ENCODE measurements at regions not wholly inside any gene's neighbourhood (a gene's known extent, or its start where the extent isn't known, plus 50 kb on each side); places are given as distances from the start of the nearest gene placed in this dataset.
A peak's percentile ranks its signal among the peaks of the same experiment; 100 is the strongest.

DNA sequence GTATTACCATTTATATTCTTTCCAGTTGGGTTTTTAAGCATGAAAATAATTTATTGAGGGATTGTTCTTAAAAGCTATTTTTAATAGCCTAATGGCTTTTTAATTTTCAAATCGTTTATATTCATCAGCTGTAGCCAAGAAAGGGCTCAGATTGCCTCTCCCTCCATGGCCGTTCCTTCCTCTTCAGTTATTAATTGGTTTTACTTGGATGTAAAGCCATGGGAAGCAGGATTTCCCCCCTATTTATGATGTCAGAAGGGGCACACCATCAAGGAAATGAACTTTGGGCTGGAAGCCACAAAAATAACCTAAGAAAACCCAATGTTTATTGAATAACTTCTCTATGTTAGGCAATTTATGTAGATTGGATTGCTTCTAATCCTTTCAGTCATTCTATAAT is 656.3 kb downstream of the TYW1 start:
- Histone ChIP-seq H3K36me3 (no peaks in the 10 kb centered on the region), H3K9me3 (replicated peaks) (no peaks in the 10 kb centered on the region), H3K4me3 (no peak overlapping the region), H3K4me1 (peaks cover 23% of the 10 kb centered on the region), H3K27ac (replicated peaks) (no peak overlapping the region), H3K27me3 (ENCODE audit: low read depth) (peaks cover 45% of the 10 kb centered on the region)
- DNase-seq, result no peak
- TF ChIP-seq, protein P1, sequence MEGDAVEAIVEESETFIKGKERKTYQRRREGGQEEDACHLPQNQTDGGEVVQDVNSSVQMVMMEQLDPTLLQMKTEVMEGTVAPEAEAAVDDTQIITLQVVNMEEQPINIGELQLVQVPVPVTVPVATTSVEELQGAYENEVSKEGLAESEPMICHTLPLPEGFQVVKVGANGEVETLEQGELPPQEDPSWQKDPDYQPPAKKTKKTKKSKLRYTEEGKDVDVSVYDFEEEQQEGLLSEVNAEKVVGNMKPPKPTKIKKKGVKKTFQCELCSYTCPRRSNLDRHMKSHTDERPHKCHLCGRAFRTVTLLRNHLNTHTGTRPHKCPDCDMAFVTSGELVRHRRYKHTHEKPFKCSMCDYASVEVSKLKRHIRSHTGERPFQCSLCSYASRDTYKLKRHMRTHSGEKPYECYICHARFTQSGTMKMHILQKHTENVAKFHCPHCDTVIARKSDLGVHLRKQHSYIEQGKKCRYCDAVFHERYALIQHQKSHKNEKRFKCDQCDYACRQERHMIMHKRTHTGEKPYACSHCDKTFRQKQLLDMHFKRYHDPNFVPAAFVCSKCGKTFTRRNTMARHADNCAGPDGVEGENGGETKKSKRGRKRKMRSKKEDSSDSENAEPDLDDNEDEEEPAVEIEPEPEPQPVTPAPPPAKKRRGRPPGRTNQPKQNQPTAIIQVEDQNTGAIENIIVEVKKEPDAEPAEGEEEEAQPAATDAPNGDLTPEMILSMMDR (IDR thresholded peaks at IDR 0.05; ENCODE audit: borderline replicate concordance), result no peak
- intact Hi-C loops (cut with micrococcal nuclease), result no loop called here

DNA sequence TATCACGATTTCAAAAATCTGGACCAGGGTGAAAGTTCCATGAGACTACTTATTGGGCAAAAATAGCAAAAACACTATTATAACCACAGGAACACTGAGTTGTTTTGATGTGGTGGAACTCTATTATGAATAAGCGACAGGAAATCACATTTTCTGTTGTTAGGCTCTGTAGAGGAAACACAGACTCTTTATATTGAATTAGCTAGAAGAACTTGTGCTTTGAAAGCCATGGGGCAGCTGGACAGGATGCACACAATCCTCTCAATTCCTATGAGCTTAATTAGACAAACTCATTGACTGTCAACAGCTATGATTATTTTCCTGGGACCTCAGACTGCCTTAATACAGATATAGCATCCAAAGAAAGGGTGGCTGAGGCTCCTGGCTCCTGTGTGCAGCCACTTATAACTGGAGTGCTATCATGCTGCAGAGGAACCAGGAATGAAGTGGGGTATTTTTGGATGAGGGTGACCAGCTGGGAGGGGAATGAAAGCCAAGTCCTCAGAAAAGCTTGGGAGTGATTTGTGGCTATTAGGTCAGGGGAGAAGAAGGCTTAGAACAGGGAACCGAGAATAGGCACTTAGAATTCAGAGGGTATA is 657.3 kb downstream of the TYW1 start:
- Histone ChIP-seq H3K36me3 (no peaks in the 10 kb centered on the region), H3K27ac (replicated peaks) (peak overlapping the region; percentile 17), H3K9me3 (replicated peaks) (no peaks in the 10 kb centered on the region), H3K4me1 (peaks cover 23% of the 10 kb centered on the region), H3K4me3 (no peak overlapping the region), H3K27me3 (ENCODE audit: low read depth) (peaks cover 50% of the 10 kb centered on the region)
- peak; percentile 16 for DNase-seq
- intact Hi-C loops (cut with micrococcal nuclease), result no loop called here
- TF ChIP-seq, protein P1 (IDR thresholded peaks at IDR 0.05; ENCODE audit: borderline replicate concordance), result no peak

DNA sequence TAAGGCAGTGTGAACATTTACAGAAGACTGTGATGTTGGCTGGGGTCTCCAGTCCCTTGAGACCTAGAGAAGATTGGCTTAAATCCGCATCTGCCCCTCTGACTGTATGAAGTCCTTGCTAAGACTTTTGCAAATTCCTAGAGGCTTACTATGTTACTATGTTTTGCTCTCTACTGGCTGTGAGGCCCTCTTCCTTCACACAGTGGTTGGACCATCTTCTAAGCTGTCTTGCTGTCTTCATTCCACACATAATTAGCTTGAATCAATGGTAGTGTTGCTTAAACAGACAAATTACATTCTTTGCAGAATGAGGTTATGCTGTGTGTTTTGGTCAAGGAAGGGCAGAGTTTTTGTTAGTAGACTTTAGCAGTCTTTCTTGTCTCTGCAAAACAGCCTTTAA is 658.0 kb downstream of the TYW1 start:
- no peak for DNase-seq
- no peak overlapping the region for H3K27ac ChIP-seq (replicated peaks)

DNA sequence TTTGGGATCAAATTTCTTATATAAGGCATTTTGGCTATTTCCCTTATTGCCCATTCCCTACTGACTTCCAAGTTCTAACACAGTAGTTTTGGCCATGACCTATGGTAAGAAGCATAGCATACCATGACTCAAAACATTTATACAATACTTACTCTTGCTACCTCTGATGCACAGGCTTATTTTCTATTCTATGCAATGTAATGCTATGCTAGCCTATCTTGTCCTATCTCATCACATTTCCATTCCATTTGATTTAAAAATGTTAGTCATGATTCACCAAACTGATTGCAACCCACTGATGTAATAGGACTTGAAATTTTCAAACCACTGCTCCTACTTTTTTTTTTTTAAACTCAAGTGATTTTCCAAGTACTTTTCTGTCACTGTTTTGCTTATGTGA is 658.5 kb downstream of the TYW1 start:
- intact Hi-C loops (cut with micrococcal nuclease), result no loop called here
- Histone ChIP-seq H3K4me1 (peaks cover 23% of the 10 kb centered on the region), H3K27ac (replicated peaks) (no peak overlapping the region), H3K36me3 (no peaks in the 10 kb centered on the region), H3K9me3 (replicated peaks) (no peaks in the 10 kb centered on the region), H3K27me3 (ENCODE audit: low read depth) (peaks cover 47% of the 10 kb centered on the region), H3K4me3 (no peak overlapping the region)
- TF ChIP-seq, protein P1 (IDR thresholded peaks at IDR 0.05; ENCODE audit: borderline replicate concordance), result no peak
- no peak for DNase-seq

More for the DNA sequence above, 658.0 kb downstream of the TYW1 start:
- intact Hi-C loops (cut with micrococcal nuclease), result no loop called here
- Histone ChIP-seq H3K4me3 (no peak overlapping the region), H3K27me3 (ENCODE audit: low read depth) (peaks cover 45% of the 10 kb centered on the region), H3K9me3 (replicated peaks) (no peaks in the 10 kb centered on the region), H3K36me3 (no peaks in the 10 kb centered on the region), H3K4me1 (peaks cover 23% of the 10 kb centered on the region)
- TF ChIP-seq, protein P1 (IDR thresholded peaks at IDR 0.05; ENCODE audit: borderline replicate concordance), result no peak

DNA sequence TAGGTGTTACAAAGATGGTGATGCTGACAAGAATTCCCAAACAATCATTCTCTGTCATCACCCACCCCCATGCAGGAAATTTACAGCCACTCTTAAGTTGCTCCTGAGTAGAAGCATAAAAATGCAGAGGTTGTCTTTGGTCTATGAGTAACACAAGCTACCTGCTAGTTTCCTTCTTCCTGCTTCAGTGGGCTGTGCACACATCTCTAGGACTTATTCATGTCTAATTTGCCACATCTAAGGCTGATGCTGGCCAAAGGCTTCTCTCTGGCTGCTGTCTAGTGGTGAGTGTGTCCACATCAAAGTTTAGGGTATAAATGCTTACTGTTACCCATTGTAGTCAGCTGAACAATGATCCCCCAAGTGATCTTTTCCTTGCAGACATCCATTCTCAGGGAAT is 662.5 kb downstream of the TYW1 start:
- intact Hi-C loops (cut with micrococcal nuclease), result no loop called here

More for the DNA sequence above, 662.5 kb downstream of the TYW1 start:
- TF ChIP-seq, protein P1 (IDR thresholded peaks at IDR 0.05; ENCODE audit: borderline replicate concordance), result no peak
- no peak overlapping the region for H3K4me3 ChIP-seq
- peaks cover 48% of the 10 kb centered on the region for H3K27me3 ChIP-seq (ENCODE audit: low read depth)
- no peak overlapping the region for H3K27ac ChIP-seq (replicated peaks)
- peaks cover 12% of the 10 kb centered on the region for H3K9me3 ChIP-seq (replicated peaks)
- no peaks in the 10 kb centered on the region for H3K36me3 ChIP-seq
- H3K4me1 ChIP-seq, result peaks cover 13% of the 10 kb centered on the region
- no peak for DNase-seq
